NCI-H1105 treated with DMSO at 0.1 percent for 48 hours (cell line): ENCODE measurements at regions not wholly inside any gene's neighbourhood (a gene's known extent, or its start where the extent isn't known, plus 50 kb on each side); places are given as distances from the start of the nearest gene placed in this dataset.
A peak's percentile ranks its signal among the peaks of the same experiment; 100 is the strongest.

Experiments
- DNase-seq: peaks from one replicate; lab custom pipeline; 2025; lab: John Stamatoyannopoulos, UW

DNA sequence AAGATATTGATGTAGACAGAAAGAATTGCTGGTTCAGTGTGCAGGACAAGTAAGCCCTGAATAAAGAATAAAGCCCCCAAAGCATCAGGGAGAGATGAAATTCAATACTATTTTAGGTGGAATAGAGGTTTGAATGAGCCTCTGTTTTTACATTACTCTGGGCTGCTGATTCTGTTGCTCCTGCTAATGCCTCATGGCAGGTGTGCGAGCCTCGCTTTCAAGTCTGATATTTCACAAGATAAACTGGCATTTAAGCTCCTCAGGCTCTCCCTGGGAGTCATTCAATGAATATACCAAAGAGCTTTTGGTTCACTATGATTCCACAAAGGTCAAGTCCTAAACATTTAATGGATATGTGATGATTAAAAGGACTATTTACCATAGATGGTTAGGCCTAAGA, 601.0 kb upstream of the SLC39A10 start:
- peak; percentile 9 for DNase-seq

DNA sequence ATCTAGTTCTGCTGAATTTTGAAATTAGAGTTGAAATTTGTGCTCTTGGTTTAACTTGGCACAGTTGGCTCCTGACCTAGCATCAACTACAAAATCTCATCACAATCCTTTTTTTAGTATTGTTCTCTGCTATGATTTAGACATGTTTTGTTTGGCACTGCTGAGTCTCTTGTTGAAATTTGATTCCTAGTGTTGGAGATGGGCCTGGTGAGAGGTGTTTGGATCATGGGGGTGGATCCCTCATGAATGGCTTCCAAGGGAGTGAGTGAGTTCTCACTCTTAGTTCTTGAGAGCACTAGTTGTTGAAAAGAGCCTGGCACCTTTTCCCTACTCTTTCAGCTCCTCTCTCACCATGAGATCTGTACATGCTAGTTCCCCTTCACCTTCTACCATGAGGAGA, 605.6 kb upstream of the SLC39A10 start:
- no peak for DNase-seq

GRCh38 chr2:195049372-195050031, 607.5 kb upstream of the SLC39A10 start:
- no peak for DNase-seq

DNA sequence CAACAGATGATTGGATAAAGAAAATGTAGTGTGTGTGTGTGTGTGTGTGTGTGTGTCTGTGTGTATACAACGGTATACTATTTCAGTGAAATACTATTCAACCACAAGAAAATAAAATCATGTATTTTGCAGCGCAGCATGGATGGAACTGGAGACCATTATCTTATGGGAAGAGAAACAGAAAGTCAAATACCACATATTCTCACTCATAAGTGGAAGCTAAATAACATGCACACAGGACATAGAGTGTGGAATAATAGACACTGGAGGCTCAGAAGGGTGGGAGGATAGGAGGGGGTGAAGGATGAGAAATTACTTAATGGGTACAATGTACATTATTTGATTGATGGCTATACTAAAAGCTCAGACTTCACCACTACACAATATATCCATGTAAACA, 609.1 kb upstream of the SLC39A10 start:
- no peak for DNase-seq

GRCh38 chr2:195044801-195045200, 612.2 kb upstream of the SLC39A10 start:
- DNase-seq, result no peak

DNA sequence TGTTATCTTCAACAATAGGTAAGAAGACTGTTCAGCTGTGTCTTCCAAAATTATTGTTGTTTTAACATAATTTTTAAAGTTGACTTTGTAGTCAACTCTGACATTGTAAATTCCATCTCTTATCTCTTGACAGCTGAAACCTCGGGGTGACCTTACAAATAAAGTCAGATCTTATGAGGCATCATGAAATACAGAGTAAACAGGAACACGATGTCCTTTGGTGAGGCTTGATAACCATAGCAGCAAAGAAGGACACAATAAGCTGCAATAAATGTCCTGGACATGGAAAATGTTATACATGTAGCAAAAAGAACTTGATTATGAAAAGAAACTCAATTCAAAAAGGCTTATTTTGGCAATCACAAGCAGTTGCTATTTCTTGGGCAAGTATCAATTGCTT, 618.9 kb upstream of the SLC39A10 start:
- no peak for DNase-seq

DNA sequence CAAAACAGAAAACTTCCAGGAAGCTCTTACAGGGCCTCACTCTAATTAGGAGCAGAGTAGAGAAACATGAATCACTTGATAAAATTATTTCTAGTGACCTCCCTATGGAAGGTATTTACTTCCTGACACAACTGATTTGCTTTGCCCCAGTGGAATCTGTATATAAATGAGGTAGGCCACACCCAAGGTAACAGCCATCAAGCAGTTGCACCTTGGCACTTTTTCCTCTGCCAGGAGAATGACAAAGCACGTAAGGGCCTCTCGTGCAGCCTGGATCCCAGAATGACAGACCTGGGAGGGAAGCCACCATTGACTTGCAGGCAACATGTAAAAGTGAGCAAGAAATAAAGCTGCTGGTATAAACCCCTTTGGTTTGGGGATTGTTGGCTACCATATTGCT, 620.0 kb upstream of the SLC39A10 start:
- no peak for DNase-seq

DNA sequence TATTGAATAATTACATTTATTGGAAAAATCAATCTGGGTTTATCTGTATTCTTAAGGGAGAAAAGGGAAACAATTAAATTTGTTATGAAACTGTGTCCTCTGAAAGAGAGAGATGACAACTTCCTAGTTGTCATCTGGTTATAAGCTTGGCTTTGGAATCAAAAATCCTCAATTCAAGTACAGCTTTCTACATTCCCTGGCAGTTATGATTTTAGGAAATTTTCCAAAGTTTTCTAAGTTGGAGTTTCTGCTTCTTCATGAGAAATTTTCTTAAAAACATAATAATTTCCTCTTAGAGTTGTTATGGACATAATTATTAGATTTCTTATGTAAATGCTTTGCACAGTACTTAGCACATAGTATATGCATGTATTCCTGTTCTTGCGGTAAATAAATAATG, 625.6 kb upstream of the SLC39A10 start:
- DNase-seq, result no peak

DNA sequence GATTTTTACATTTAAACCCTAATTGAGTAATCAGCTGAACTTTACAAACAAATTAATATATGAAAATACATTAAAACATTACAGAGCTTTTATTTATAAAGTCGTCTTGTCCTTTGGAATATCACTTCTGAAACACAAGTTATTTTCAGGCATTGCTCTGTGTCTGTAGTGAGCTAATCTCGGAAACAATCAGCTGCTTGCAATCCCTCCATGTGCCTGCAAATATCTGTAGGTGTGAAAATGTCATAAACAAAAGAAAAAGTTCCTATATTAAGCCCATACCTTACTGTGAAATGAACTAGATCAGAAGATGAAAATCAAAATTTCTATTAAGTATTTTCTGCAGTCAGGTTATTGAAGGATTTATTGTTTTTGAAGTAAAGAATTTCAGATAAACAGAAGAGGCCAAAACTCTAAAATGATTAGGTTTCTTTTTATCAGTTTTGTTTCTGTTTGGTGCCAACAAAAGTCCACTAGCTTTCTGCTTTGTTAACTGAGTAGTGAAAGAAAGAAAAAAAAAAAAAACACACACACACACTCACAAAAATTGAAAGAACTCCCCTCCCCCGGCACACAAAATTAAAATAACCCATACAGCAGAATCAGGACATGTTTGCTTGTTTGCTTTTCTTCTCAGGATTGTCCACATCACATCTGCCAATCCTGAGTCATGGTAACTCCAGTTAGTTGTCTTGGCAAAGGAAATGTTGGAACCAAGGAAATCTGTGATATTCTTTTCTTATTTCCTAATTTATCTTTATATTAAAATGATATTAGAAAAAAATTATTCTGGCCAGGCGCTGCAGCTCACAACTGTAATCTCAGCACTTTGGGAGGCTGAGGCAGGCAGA, 627.0 kb upstream of the SLC39A10 start:
- no peak for DNase-seq

- no peak for DNase-seq
These were observed 629.1 kb upstream of the SLC39A10 start for GRCh38 chr2:195027947-195028346.

- DNase-seq, result no peak
These were observed 630.8 kb upstream of the SLC39A10 start for GRCh38 chr2:195026261-195026660.

- DNase-seq, result no peak
These were observed 634.6 kb upstream of the SLC39A10 start for GRCh38 chr2:195022508-195022830.

GRCh38 chr2:195021711-195022507, 635.1 kb upstream of the SLC39A10 start:
- no peak for DNase-seq

DNA sequence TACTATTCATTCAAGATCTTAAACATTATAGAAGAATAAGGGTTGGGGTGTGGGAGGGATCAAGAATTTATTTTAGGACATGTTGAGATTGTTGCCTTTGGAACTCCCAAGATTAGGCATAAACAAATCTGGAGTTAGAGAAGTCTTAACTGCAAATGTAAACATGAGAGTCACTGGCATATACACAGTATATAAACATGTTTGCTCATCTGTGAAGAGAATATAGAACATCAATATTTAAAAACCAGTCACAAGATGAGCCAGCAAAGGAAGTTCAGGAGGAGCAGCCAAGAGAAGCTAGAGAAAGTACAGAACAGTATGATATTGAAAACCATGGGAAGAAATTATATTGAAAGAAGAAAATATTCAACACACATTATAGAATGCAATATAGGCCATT, 638.6 kb upstream of the SLC39A10 start:
- DNase-seq, result no peak

DNA sequence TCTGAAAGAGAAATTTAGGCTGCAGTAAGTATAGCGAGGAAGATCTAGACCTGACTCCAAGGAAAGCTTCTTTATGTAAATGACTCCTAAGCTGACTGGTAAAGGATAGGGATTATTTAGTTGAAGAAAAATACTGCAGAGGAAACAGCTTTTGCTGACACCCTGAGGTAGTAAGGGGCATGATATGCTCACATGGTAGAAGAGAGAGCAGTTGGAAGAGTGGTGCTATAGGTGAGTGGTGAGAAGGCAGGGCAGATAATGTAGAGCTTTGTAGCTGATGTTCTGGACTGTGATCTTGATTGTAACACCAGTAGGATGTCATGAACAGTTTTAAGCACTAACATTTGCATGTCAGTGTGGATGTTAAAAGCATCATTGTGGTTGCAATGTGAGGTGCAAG, 639.1 kb upstream of the SLC39A10 start:
- DNase-seq, result no peak

- DNase-seq, result no peak
These were observed 640.2 kb upstream of the SLC39A10 start for GRCh38 chr2:195016841-195017240.

- no peak for DNase-seq
These were observed 647.8 kb upstream of the SLC39A10 start for GRCh38 chr2:195009202-195009601.

DNA sequence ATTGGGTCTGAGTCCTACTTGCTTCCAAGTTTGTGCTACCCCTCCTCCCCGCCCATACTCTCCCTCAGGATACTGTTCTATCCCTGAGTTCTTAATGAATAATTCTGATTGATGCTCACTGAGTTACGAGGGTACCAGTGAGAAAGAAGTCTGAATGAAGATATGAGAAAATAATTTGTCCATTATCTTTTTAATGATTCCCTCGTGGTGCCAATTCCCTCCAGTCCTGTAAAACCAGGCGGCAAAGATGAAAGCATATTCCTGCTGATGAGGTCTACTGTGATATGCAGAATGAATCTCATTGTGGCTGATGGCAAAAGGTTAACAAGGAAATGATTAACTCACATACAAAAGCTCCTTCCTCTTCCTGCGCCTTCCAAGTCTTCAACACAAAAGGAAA, 650.2 kb upstream of the SLC39A10 start:
- DNase-seq, result no peak

- no peak for DNase-seq
These were observed 653.0 kb upstream of the SLC39A10 start for GRCh38 chr2:195003881-195004471.

DNA sequence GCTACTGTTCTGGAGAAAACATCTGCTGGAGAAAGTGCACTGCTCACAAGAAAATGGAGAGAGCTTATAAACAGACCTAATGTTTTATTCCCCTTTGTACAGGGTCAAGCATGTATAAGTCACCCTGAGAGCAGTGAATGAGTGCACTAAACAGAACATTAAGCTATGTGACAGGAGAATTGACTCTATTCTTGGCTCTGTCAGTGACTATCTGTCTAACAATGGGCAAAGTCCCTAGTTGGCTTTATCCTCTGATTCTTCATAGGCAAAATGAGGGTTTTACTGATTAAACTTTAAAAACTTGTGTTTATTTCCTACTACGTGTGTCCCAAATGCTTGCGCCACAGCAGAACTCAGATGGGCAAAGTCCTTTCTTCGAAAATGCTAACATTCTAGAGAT, 655.1 kb upstream of the SLC39A10 start:
- DNase-seq, result no peak

DNA sequence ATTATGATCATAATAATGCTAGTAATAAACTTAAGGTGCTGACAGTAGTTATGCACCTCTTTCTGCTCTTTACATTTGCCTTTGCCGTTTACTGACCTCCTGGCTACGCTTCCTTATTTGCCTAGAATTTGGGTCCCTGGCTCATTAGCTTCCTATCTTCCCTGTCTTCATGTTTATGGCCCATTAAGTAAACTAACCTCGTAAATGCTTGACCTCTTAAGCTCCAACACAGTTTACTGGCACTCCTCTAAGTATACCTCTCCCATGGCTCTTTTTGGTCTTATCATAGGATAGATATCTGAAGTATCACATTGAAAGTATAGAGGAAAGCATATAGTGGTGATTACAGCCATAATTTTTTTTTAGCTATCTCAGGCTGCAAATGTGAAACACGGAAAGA, 657.3 kb upstream of the SLC39A10 start:
- DNase-seq, result no peak

DNA sequence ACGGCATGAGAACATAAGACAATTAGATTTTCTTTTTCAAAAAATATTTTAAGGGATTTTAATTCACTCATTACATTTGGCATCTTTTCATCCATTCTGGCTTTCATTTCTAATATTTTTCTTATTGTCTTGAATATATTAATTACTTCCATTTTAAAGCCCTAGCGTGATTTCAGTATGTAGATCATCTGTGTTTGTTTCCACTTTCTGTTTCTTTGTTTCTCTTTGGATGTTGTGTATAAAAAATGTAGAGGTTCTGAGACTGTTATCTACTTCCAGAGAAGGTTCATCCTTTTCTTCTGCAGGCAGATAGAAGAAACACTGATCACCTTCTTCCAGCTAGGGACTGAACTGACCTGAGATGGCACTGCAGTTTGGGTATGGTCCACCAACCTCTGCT, 664.4 kb upstream of the SLC39A10 start:
- no peak for DNase-seq

GRCh38 chr2:194985258-194985657, 671.8 kb upstream of the SLC39A10 start:
- DNase-seq, result no peak
